T-helper 2 cell treated with Interferon-gamma antibody and Interleukin-4, amounts not matched to agents 100 ng/mL and 5 ng/mL, for 36 hours (primary cell): ENCODE measurements at regions not wholly inside any gene's neighbourhood (a gene's known extent, or its start where the extent isn't known, plus 50 kb on each side); places are given as distances from the start of the nearest gene placed in this dataset.

Experiments
- intact Hi-C: fragments of 100-400 bp; cut with micrococcal nuclease; formaldehyde crosslinking; loops from one replicate; pipeline ENCODE4 v1.15.1; 2023

GRCh38 chr21:23438081-23438480 lies 2169.2 kb downstream of the MRPL39 start:
- intact Hi-C loops, result no loop called here

GRCh38 chr21:23402929-23403520 lies 2204.3 kb downstream of the MRPL39 start:
- intact Hi-C loops, result no loop called here

GRCh38 chr21:23401278-23401677 lies 2206.0 kb downstream of the MRPL39 start:
- intact Hi-C loops, result no loop called here

GRCh38 chr21:23398726-23399125 lies 2208.6 kb downstream of the MRPL39 start:
- intact Hi-C loops, result no loop called here

- intact Hi-C loops, result no loop called here
Observed at GRCh38 chr21:23394458-23394857, 2212.8 kb downstream of the MRPL39 start.

GRCh38 chr21:23384679-23385078 lies 2222.6 kb downstream of the MRPL39 start:
- intact Hi-C loops, result no loop called here

- intact Hi-C loops, result no loop called here
Observed at GRCh38 chr21:23374155-23374554, 2233.1 kb downstream of the MRPL39 start.

- intact Hi-C loops, result no loop called here
Observed at GRCh38 chr21:23356905-23357304, 2250.4 kb downstream of the MRPL39 start.

GRCh38 chr21:23316190-23316589 lies 2291.1 kb downstream of the MRPL39 start:
- intact Hi-C loops, result no loop called here

- intact Hi-C loops, result no loop called here
Observed at GRCh38 chr21:23308741-23309140, 2298.5 kb downstream of the MRPL39 start.

- intact Hi-C loops, result no loop called here
Observed at GRCh38 chr21:23307065-23307464, 2300.2 kb downstream of the MRPL39 start.

GRCh38 chr21:23292292-23292691 lies 2294.1 kb downstream of the NCAM2 start:
- intact Hi-C loops, result no loop called here

GRCh38 chr21:23281917-23282316 lies 2283.7 kb downstream of the NCAM2 start:
- intact Hi-C loops, result no loop called here

- intact Hi-C loops, result no loop called here
Observed at GRCh38 chr21:23249760-23250159, 2251.6 kb downstream of the NCAM2 start.

- intact Hi-C loops, result no loop called here
Observed at GRCh38 chr21:23247334-23247733, 2249.1 kb downstream of the NCAM2 start.

- intact Hi-C loops, result no loop called here
Observed at GRCh38 chr21:23245255-23245654, 2247.0 kb downstream of the NCAM2 start.

GRCh38 chr21:23223882-23224281 lies 2225.7 kb downstream of the NCAM2 start:
- intact Hi-C loops, result no loop called here

GRCh38 chr21:23218667-23219066 lies 2220.5 kb downstream of the NCAM2 start:
- intact Hi-C loops, result no loop called here

GRCh38 chr21:23217597-23217996 lies 2219.4 kb downstream of the NCAM2 start:
- intact Hi-C loops, result no loop called here

GRCh38 chr21:23215261-23215660 lies 2217.1 kb downstream of the NCAM2 start:
- intact Hi-C loops, result no loop called here
